ENCODE measurements at regions not wholly inside any gene's neighbourhood (a gene's known extent, or its start where the extent isn't known, plus 50 kb on each side); places are given as distances from the start of the nearest gene placed in this dataset.
A peak's percentile ranks its signal among the peaks of the same experiment; 100 is the strongest.
"Not testable (repeated sequence)": the region's sequence is repeated elsewhere in the genome, so short reads cannot be mapped to it uniquely, and the experiment has no call there.

- DNase-seq, result no peak
Measured at GRCh38 chr2:150214626-150215025, 272.8 kb downstream of the RND3 start.

GRCh38 chr2:150212722-150213171 lies 274.7 kb downstream of the RND3 start:
- DNase-seq, result no peak

- no peak for DNase-seq
Measured at GRCh38 chr2:150211164-150211631, 276.3 kb downstream of the RND3 start.

GRCh38 chr2:150209746-150210145 lies 277.7 kb downstream of the RND3 start:
- DNase-seq, result no peak

- DNase-seq, result no peak
Measured at GRCh38 chr2:150208689-150209088, 278.8 kb downstream of the RND3 start.

GRCh38 chr2:150207979-150208378 lies 279.5 kb downstream of the RND3 start:
- no peak for DNase-seq

- no peak for DNase-seq
Measured at GRCh38 chr2:150204451-150204850, 283.0 kb downstream of the RND3 start.

GRCh38 chr2:150194816-150195215 lies 292.7 kb downstream of the RND3 start:
- not testable (repeated sequence) for DNase-seq

GRCh38 chr2:150192701-150193100 lies 294.8 kb downstream of the RND3 start:
- no peak for DNase-seq

GRCh38 chr2:150191349-150191748 lies 296.1 kb downstream of the RND3 start:
- no peak for DNase-seq

GRCh38 chr2:150190546-150190945 lies 296.9 kb downstream of the RND3 start:
- no peak for DNase-seq

- DNase-seq, result no peak
Measured at GRCh38 chr2:150188800-150189199, 298.7 kb downstream of the RND3 start.

GRCh38 chr2:150188177-150188576 lies 299.3 kb downstream of the RND3 start:
- no peak for DNase-seq

- DNase-seq, result no peak
Measured at GRCh38 chr2:150182566-150183235, 304.8 kb downstream of the RND3 start.

- DNase-seq, result no peak
Measured at GRCh38 chr2:150178591-150178990, 308.9 kb downstream of the RND3 start.

GRCh38 chr2:150174971-150175421 lies 312.5 kb downstream of the RND3 start:
- DNase-seq, result no peak

GRCh38 chr2:150174056-150174805 lies 313.2 kb downstream of the RND3 start:
- no peak for DNase-seq

- no peak for DNase-seq
Measured at GRCh38 chr2:150171065-150171548, 316.4 kb downstream of the RND3 start.

GRCh38 chr2:150169237-150169629 lies 318.2 kb downstream of the RND3 start:
- peak in 1 of 56 donors; percentile 3 for DNase-seq

GRCh38 chr2:150168595-150169236 lies 318.8 kb downstream of the RND3 start:
- DNase-seq, result no peak

GRCh38 chr2:150167711-150168110 lies 319.8 kb downstream of the RND3 start:
- DNase-seq, result no peak

All from amygdala (tissue), 56 donors.